Neural cell (in vitro differentiated cells): ENCODE measurements at regions not wholly inside any gene's neighbourhood (a gene's known extent, or its start where the extent isn't known, plus 50 kb on each side); places are given as distances from the start of the nearest gene placed in this dataset.

Experiments
- EP300 ChIP-seq: fragments of 450-650 bp; conservative IDR thresholded peaks from 2 replicates; pipeline ENCODE4 v1.6.1; 2014; ENCODE audit warnings: antibody characterized with exemption, mild to moderate bottlenecking, moderate library complexity; ENCODE audit not compliant: poor library complexity, severe bottlenecking
- EZH2 ChIP-seq: fragments of 200-600, 300-800 bp; shearing (Covaris generic), sonication (generic); IDR thresholded peaks from 2 replicates; pipeline ENCODE4 v1.6.1; 2014; ENCODE audit warnings: antibody characterized with exemption, low read length, borderline replicate concordance, mild to moderate bottlenecking; ENCODE audit not compliant: insufficient read depth, poor library complexity, severe bottlenecking
- POLR2AphosphoS5 ChIP-seq: IDR thresholded peaks from 2 replicates; pipeline ENCODE4 v1.6.1; 2012
- RAD21 ChIP-seq: fragments of 450-650 bp; conservative IDR thresholded peaks from 2 replicates; pipeline ENCODE4 v1.6.1; 2014; ENCODE audit warnings: antibody characterized with exemption, mild to moderate bottlenecking, moderate library complexity
- SMC3 ChIP-seq: fragments of 450-650 bp; conservative IDR thresholded peaks from 2 replicates; pipeline ENCODE4 v1.6.1; 2014; ENCODE audit warnings: antibody characterized with exemption, mild to moderate bottlenecking, moderate library complexity; ENCODE audit not compliant: poor library complexity
- TAF1 ChIP-seq: IDR thresholded peaks from 2 replicates; pipeline ENCODE4 v1.6.1; 2012; ENCODE audit warnings: low read depth
- TF ChIP-seq, protein P1 (sequence below): fragments of 450-650 bp; IDR thresholded peaks from 2 replicates; pipeline ENCODE4 v1.5.1; 2014; ENCODE audit warnings: antibody characterized with exemption, mild to moderate bottlenecking, moderate library complexity; ENCODE audit not compliant: poor library complexity, severe bottlenecking
- TF ChIP-seq, protein P2 (sequence below): IDR thresholded peaks from 2 replicates; pipeline ENCODE4 v1.6.1; 2012; ENCODE audit warnings: borderline replicate concordance

GRCh38 chr4:56149591-56149990 is 200.8 kb downstream of the CEP135 start:
- TF ChIP-seq, protein P1, sequence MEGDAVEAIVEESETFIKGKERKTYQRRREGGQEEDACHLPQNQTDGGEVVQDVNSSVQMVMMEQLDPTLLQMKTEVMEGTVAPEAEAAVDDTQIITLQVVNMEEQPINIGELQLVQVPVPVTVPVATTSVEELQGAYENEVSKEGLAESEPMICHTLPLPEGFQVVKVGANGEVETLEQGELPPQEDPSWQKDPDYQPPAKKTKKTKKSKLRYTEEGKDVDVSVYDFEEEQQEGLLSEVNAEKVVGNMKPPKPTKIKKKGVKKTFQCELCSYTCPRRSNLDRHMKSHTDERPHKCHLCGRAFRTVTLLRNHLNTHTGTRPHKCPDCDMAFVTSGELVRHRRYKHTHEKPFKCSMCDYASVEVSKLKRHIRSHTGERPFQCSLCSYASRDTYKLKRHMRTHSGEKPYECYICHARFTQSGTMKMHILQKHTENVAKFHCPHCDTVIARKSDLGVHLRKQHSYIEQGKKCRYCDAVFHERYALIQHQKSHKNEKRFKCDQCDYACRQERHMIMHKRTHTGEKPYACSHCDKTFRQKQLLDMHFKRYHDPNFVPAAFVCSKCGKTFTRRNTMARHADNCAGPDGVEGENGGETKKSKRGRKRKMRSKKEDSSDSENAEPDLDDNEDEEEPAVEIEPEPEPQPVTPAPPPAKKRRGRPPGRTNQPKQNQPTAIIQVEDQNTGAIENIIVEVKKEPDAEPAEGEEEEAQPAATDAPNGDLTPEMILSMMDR: no peak
- TF ChIP-seq RAD21 (no peak), EZH2 (no peak), SMC3 (no peak), EP300 (no peak), POLR2AphosphoS5 (no peak), TAF1 (no peak)
- TF ChIP-seq, protein P2, sequence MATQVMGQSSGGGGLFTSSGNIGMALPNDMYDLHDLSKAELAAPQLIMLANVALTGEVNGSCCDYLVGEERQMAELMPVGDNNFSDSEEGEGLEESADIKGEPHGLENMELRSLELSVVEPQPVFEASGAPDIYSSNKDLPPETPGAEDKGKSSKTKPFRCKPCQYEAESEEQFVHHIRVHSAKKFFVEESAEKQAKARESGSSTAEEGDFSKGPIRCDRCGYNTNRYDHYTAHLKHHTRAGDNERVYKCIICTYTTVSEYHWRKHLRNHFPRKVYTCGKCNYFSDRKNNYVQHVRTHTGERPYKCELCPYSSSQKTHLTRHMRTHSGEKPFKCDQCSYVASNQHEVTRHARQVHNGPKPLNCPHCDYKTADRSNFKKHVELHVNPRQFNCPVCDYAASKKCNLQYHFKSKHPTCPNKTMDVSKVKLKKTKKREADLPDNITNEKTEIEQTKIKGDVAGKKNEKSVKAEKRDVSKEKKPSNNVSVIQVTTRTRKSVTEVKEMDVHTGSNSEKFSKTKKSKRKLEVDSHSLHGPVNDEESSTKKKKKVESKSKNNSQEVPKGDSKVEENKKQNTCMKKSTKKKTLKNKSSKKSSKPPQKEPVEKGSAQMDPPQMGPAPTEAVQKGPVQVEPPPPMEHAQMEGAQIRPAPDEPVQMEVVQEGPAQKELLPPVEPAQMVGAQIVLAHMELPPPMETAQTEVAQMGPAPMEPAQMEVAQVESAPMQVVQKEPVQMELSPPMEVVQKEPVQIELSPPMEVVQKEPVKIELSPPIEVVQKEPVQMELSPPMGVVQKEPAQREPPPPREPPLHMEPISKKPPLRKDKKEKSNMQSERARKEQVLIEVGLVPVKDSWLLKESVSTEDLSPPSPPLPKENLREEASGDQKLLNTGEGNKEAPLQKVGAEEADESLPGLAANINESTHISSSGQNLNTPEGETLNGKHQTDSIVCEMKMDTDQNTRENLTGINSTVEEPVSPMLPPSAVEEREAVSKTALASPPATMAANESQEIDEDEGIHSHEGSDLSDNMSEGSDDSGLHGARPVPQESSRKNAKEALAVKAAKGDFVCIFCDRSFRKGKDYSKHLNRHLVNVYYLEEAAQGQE: no peak
